ENCODE measurements at regions not wholly inside any gene's neighbourhood (a gene's known extent, or its start where the extent isn't known, plus 50 kb on each side); places are given as distances from the start of the nearest gene placed in this dataset.

DNA sequence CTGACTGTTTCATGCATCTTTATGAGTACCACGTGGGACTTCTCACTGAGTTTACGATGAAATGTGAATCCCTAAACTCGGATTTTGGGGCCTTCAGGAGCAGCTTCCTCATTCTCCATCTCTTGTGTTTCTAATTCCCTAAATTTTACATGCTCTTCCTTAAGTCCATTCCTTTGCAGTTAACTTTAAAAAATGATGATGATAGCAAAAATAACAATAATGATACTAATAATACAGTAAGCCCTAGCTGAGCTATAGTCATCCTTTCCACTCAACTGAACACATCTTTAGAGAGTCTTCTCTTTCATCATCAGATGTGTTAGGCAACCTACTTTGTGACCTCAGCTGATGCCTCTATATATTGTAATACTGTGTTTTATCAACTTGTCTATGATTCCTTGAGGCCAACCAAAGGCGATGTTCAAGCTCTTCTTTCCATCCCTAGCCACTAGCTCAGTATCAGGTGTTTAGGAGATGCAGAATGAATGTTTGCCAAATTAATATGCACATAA lies 1196.4 kb downstream of the VRK1 start:
- TF ChIP-seq POLR2A (IDR thresholded peaks at IDR 0.05) (no peak), POLR2AphosphoS5 (IDR thresholded peaks at IDR 0.05) (no peak)

Data from prostate gland (tissue), 1 donor.